ENCODE measurements at regions not wholly inside any gene's neighbourhood (a gene's known extent, or its start where the extent isn't known, plus 50 kb on each side); places are given as distances from the start of the nearest gene placed in this dataset.
A peak's percentile ranks its signal among the peaks of the same experiment; 100 is the strongest.
"Not testable (repeated sequence)": the region's sequence is repeated elsewhere in the genome, so short reads cannot be mapped to it uniquely, and the experiment has no call there.

- no peak for DNase-seq
Measured at GRCh38 chr3:95539950-95540483, 1274.4 kb upstream of the EPHA6 start.

DNA sequence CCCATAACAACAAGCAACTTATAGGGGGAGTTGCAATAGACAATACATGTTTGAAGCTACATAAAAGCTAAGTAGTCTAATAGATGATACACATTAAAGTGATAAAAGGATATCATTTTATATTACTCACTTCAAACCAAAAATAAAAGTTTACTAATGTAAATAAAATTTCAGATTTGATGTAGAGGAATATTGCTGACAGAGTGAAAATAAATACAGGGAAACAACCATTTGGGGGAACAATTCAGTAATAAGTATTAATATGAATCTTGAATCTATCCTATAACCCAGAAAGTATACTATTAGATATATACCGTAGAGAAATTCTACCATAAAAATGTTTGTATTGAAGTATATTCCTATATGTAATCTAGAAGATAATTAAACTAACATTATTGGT is 1248.9 kb upstream of the EPHA6 start:
- no peak for DNase-seq

GRCh38 chr3:95567346-95567745 is 1247.0 kb upstream of the EPHA6 start:
- no peak for DNase-seq

DNA sequence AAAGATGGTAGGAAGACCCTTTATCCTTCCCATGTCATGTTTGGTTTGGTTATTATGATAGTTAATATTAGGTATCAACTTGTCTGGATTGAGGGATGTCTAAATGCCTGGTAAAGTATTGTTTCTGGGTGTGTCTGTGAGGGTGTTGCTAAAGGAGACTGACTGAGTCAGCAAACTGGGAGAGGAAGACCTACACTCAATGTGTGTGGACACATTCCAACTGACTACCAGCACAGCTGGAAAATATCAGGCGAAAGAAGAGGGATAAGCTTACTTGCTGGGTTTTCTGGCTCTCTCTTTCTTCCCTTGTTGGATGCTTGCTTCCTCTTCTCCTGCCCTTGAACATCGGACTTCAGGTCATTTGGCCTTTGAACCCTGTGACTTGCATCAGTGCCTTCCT is 1227.6 kb upstream of the EPHA6 start:
- DNase-seq, result peak; percentile 0

DNA sequence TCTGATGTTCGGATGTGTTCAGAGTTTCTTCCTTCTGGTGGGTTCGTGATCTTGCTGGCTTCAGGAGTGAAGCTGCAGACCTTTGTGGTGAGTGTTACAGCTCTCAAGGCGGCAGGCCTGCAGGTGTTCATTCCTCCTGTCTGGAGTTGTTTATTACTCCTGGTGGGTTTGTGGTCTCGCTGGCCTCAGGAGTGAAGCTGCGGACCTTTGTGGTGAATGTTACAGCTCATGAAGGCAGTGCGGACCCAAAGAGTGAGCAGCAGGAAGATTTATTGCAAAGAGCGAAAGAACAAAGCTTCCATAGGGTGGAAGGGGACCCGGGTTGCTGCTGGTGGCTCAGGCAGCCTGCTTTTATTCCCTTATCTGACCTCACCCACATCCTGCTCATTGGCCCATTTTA is 1226.8 kb upstream of the EPHA6 start:
- DNase-seq, result not testable (repeated sequence)

GRCh38 chr3:95588473-95588872 is 1225.9 kb upstream of the EPHA6 start:
- no peak for DNase-seq

DNA sequence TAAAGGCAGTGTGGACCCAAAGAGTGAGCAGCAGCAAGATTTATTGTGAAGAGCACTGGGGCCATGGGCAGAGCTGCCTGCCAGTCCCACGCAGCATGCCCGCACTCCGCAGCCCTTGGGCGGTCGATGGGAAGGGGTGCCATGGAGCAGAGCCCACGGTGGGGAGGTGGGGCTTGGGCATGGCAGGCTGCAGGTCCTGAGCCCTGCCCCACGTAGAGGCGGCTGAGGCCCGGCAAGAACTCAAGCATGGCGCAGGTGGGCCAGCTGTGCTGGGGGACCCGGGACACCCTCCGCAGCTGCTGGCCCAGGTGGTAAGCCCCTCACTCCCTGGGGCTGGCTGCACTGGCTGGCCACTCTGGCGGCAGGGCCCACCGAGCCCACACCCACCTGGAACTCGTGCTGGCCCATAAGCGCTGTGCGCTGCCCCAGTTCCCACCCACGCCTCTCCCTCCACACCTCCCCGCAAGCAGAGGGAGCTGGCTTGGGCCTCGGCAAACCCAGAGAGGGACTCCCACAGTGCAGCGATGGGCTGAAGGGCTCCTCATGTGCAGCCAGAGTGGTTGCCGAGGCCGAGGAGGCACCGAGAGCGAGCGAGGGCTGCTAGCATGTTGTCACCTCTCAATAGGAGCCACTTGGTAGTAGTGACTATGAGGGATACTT is 1218.8 kb upstream of the EPHA6 start:
- no peak for DNase-seq

GRCh38 chr3:95607926-95608325 is 1206.5 kb upstream of the EPHA6 start:
- no peak for DNase-seq

GRCh38 chr3:95609411-95609810 is 1205.0 kb upstream of the EPHA6 start:
- no peak for DNase-seq

DNA sequence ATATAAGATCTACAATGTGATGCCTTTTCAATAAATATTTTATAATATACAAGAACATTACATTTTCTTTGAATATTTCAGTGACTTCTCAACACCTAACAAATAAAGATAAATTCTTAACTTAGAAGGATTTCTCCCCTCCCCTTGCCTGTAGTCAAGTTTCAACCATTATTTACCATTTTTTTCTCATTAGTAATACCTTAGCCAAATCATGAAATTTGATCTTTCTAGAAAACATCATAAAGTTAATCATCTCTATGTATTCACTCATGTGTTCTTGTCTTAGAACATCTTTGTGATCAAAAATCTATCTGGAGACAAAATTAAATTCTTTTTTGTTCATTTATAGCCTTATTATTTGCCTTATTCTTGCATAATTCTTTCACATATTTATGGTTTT is 1201.8 kb upstream of the EPHA6 start:
- no peak for DNase-seq

GRCh38 chr3:95613993-95614392 is 1200.4 kb upstream of the EPHA6 start:
- peak; percentile 20 for DNase-seq

DNA sequence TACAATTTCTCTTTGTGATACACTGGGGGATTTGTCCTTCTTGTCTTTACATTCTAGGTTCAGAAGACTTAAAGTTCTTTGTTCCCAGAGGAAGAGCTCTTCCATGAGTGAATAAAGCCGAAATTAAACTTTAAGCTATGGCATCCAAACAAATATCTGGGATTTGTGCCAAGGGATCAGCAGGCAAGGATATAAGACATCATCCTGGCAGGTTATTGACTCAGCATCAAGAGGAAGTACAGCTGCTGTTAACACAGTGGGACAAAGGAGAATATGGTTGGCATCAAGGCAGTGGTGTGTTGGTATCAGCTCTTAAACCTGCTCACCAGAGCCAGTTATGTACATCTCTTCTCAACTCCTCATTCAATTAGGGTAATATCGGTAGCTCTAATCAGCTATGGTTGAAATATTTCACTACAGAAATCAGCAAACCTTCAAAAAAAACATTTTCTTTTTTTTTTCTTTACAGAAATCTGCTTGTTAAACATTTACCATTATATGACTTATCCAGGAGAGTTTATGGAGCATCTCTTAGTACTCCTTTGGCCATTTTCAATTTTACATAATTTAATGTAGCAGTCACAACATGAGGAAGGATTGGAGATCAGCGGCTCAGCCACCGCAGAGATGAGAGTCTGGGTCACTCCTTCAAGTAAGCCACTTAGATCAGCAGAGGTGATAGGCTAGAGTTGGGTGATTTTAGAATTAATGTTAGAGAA is 1198.6 kb upstream of the EPHA6 start:
- DNase-seq, result no peak

DNA sequence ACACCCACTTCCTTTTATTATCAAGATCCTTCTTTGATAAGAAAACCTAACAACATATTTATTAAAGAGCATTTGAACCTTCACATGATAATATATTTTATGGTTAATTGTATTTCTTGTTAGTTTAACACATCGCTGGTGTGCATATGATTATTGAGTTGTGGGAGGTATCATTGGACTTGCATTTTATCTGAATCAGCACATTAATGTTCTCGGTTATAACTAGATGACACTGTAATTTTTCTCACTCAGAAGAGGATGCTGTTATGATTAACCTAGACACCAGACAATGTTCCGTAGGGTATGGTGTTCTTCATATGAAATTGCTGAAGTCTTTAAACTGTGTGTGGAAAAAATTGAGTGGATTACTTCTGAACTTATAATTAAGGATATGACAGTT is 1188.3 kb upstream of the EPHA6 start:
- DNase-seq, result no peak

DNA sequence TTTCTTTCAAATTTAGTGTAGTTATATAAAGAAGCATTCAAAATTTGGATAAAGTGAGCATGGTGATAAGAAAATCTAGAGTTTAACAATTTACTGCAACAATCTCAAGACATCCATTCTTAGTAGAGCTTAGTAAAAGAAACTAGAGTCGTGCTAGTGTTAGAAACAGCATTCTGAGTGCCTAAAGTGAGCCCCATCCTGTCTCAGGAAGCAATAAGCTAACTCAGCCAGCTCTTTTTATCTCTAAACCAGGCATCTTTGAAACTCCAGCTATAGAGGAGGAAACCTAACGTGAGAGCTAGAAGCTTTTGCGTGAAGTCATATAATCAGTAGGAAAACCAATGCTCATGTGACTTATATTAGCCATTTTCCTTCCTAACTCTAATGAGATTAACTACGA is 1187.1 kb upstream of the EPHA6 start:
- no peak for DNase-seq

DNA sequence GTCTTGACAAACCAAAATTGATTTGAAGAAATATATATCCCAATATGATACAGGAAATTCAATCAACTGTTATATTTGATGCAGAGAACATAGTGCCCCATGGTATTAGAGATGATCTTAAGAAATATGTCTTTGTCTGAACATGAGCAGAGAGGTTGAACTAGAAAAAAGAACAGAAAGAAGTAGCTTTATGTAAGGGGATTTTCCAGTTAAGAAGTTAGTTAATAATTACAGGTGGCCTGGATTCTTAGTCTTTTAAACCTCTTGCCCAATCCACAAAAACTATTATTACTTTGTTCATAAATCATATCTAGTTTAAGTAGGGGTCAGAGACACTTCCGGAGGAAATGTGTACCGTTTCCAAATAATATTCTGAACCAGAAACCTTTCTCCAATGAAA is 1186.7 kb upstream of the EPHA6 start:
- DNase-seq, result no peak

DNA sequence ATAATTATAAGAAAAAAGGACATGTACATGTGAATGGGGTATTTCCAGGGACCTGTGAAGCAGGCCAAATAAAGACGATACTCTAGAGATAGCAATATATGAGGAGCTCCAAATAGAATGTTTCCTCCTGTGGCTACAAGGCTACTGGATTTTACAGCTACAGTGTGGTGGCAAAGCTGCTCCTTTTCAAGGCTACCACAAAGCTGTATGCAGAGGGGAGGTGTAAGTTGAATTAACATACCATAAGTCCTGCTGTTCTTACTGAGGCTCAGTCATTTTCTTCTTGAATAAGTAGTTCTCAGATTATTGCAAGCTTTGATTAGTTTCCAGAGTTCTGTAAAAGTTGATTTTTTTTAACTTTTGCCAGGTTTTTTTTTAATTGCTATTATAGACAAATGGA is 1184.6 kb upstream of the EPHA6 start:
- DNase-seq, result no peak

GRCh38 chr3:95645291-95645690 is 1169.1 kb upstream of the EPHA6 start:
- no peak for DNase-seq

GRCh38 chr3:95654570-95655362 is 1159.6 kb upstream of the EPHA6 start:
- DNase-seq, result no peak

GRCh38 chr3:95655363-95655986 is 1158.9 kb upstream of the EPHA6 start:
- no peak for DNase-seq

DNA sequence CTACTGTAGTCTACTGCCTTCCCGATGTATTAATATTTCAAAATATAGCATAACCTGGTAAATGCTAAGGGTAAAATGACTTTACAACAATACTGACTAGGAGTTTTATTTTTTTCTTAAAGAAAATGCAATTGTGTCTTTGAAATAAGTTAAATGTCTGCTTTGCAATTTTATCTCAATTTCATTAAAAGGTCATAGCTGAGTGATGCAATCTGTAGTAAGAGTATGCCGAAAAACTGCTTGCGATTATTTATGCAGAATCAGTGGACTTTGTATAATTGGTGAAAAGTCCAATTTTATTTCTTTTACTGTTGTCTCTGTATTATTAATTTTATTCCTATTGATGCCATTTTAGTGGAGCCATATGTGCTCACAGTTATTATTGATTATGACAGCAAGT is 1143.6 kb upstream of the EPHA6 start:
- DNase-seq, result no peak

GRCh38 chr3:95673215-95673614 is 1141.2 kb upstream of the EPHA6 start:
- DNase-seq, result no peak

GRCh38 chr3:95705786-95706418 is 1108.5 kb upstream of the EPHA6 start:
- no peak for DNase-seq

- no peak for DNase-seq
Measured at GRCh38 chr3:95707268-95707667, 1107.1 kb upstream of the EPHA6 start.
